ENCODE measurements at regions not wholly inside any gene's neighbourhood (a gene's known extent, or its start where the extent isn't known, plus 50 kb on each side); places are given as distances from the start of the nearest gene placed in this dataset.

GRCh38 chr14:85400678-85401077, 129.3 kb upstream of the FLRT2 start:
- TF ChIP-seq, protein P1, sequence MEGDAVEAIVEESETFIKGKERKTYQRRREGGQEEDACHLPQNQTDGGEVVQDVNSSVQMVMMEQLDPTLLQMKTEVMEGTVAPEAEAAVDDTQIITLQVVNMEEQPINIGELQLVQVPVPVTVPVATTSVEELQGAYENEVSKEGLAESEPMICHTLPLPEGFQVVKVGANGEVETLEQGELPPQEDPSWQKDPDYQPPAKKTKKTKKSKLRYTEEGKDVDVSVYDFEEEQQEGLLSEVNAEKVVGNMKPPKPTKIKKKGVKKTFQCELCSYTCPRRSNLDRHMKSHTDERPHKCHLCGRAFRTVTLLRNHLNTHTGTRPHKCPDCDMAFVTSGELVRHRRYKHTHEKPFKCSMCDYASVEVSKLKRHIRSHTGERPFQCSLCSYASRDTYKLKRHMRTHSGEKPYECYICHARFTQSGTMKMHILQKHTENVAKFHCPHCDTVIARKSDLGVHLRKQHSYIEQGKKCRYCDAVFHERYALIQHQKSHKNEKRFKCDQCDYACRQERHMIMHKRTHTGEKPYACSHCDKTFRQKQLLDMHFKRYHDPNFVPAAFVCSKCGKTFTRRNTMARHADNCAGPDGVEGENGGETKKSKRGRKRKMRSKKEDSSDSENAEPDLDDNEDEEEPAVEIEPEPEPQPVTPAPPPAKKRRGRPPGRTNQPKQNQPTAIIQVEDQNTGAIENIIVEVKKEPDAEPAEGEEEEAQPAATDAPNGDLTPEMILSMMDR (IDR thresholded peaks at IDR 0.05) = no peak
- no peak for TF ChIP-seq REST (IDR thresholded peaks at IDR 0.05; ENCODE audit: insufficient read depth in 1 of 2, low read depth in 2 of 2, low read length in 1 of 2)
